ENCODE measurements at regions not wholly inside any gene's neighbourhood (a gene's known extent, or its start where the extent isn't known, plus 50 kb on each side); places are given as distances from the start of the nearest gene placed in this dataset.

DNA sequence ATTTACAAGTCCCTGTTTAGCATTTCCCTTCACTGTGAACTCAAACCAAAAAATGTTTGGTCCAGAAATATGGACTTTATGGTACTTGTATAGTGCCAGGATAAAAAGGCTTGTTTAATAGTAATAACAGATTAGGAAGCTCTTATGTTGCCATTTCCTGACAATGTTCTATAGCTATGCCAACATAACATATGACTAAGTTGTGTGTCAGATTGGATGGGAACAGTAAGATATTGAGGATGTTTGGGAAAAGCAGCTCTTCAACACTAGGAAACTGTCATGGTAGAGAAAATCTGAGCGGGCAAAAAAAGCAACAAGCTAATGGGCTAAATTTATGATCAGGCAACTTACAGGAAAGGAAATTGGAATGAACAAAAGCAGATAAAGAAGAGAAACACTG lies 287.1 kb upstream of the ADGRL4 start (continued):
- TF ChIP-seq, protein P1, sequence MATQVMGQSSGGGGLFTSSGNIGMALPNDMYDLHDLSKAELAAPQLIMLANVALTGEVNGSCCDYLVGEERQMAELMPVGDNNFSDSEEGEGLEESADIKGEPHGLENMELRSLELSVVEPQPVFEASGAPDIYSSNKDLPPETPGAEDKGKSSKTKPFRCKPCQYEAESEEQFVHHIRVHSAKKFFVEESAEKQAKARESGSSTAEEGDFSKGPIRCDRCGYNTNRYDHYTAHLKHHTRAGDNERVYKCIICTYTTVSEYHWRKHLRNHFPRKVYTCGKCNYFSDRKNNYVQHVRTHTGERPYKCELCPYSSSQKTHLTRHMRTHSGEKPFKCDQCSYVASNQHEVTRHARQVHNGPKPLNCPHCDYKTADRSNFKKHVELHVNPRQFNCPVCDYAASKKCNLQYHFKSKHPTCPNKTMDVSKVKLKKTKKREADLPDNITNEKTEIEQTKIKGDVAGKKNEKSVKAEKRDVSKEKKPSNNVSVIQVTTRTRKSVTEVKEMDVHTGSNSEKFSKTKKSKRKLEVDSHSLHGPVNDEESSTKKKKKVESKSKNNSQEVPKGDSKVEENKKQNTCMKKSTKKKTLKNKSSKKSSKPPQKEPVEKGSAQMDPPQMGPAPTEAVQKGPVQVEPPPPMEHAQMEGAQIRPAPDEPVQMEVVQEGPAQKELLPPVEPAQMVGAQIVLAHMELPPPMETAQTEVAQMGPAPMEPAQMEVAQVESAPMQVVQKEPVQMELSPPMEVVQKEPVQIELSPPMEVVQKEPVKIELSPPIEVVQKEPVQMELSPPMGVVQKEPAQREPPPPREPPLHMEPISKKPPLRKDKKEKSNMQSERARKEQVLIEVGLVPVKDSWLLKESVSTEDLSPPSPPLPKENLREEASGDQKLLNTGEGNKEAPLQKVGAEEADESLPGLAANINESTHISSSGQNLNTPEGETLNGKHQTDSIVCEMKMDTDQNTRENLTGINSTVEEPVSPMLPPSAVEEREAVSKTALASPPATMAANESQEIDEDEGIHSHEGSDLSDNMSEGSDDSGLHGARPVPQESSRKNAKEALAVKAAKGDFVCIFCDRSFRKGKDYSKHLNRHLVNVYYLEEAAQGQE (IDR thresholded peaks at IDR 0.05), result no peak

DNA sequence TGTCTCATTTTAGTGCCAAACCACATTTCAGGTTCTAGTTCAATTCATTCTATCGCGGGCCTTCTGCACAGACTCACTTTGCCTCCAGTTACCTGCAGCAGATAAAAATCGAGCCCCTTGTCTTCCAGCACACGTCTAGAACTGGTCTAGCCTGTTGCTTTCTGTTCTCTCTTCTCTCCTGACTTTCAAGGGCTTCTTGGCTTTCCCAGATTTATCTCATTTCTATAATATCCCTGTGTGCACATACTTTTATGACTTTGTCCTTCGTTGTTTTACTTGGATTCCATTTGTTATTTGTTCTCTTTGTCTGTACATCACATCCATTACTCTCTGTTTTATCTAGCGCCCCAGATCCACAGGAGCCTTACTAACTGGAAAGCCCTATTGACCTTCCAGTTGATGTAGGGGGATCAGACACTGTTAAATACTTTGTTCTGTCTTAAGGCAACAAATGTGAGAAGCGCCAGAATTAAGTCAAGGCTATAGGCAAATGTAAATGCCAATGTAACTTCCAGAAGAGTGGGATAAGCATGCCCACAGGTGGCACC lies 284.5 kb upstream of the ADGRL4 start:
- no peaks in the 10 kb centered on the region for H3K9me3 ChIP-seq (ENCODE audit: control insufficient read depth in 4 of 4, low read length in 3 of 4)
- no peaks in the 10 kb centered on the region for H3K36me3 ChIP-seq (ENCODE audit: control insufficient read depth in 4 of 4, insufficient read depth in 3 of 4, low read depth in 1 of 4, low read length in 3 of 4)
- H3K9ac ChIP-seq (ENCODE audit: low read depth in 1 of 2, low read length in 2 of 2), result no peak overlapping the region
- DNase-seq (ENCODE audit: low spot score), result no peak
- H3K4me1 ChIP-seq (ENCODE audit: control insufficient read depth in 4 of 4, insufficient read depth in 4 of 4, low read length in 3 of 4), result no peaks in the 10 kb centered on the region
- peaks cover 0 to 3% (median 0%) of the 10 kb centered on the region in 4 donors for H3K27me3 ChIP-seq (ENCODE audit: control insufficient read depth in 4 of 4, insufficient read depth in 4 of 4, low read length in 3 of 4)
- 75% methylated on average over 7 of the region's 7 CpGs for WGBS
- TF ChIP-seq, protein P2, sequence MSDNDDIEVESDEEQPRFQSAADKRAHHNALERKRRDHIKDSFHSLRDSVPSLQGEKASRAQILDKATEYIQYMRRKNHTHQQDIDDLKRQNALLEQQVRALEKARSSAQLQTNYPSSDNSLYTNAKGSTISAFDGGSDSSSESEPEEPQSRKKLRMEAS (IDR thresholded peaks at IDR 0.05), result no peak
- no peak for TF ChIP-seq GABPA (IDR thresholded peaks at IDR 0.05 in 1 of 2, conservative IDR thresholded peaks at IDR 0.05 in 1 of 2)
- no peak for TF ChIP-seq YY1 (IDR thresholded peaks at IDR 0.05)
- TF ChIP-seq HNF4G (IDR thresholded peaks at IDR 0.05), result no peak
- TF ChIP-seq FOXA2 (IDR thresholded peaks at IDR 0.05), result no peak
- no peak for TF ChIP-seq SP1 (IDR thresholded peaks at IDR 0.05)
- TF ChIP-seq, protein P3, sequence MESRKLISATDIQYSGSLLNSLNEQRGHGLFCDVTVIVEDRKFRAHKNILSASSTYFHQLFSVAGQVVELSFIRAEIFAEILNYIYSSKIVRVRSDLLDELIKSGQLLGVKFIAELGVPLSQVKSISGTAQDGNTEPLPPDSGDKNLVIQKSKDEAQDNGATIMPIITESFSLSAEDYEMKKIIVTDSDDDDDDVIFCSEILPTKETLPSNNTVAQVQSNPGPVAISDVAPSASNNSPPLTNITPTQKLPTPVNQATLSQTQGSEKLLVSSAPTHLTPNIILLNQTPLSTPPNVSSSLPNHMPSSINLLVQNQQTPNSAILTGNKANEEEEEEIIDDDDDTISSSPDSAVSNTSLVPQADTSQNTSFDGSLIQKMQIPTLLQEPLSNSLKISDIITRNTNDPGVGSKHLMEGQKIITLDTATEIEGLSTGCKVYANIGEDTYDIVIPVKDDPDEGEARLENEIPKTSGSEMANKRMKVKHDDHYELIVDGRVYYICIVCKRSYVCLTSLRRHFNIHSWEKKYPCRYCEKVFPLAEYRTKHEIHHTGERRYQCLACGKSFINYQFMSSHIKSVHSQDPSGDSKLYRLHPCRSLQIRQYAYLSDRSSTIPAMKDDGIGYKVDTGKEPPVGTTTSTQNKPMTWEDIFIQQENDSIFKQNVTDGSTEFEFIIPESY (IDR thresholded peaks at IDR 0.05), result no peak
- no peak for TF ChIP-seq HNF4A (conservative IDR thresholded peaks at IDR 0.05)
- no peak for TF ChIP-seq RAD21 (IDR thresholded peaks at IDR 0.05)
- no peak for TF ChIP-seq RXRA (IDR thresholded peaks at IDR 0.05)
- TF ChIP-seq NR2F2 (IDR thresholded peaks at IDR 0.05), result no peak
- no peak for TF ChIP-seq TAF1 (conservative IDR thresholded peaks at IDR 0.05)
- TF ChIP-seq JUND (IDR thresholded peaks at IDR 0.05), result no peak
- no peak overlapping the region for H3K4me3 ChIP-seq (ENCODE audit: low read depth in 1 of 3, low read length in 3 of 3)
- no peak overlapping the region for H3K27ac ChIP-seq (ENCODE audit: low read depth in 1 of 2, low read length in 2 of 2)

DNA sequence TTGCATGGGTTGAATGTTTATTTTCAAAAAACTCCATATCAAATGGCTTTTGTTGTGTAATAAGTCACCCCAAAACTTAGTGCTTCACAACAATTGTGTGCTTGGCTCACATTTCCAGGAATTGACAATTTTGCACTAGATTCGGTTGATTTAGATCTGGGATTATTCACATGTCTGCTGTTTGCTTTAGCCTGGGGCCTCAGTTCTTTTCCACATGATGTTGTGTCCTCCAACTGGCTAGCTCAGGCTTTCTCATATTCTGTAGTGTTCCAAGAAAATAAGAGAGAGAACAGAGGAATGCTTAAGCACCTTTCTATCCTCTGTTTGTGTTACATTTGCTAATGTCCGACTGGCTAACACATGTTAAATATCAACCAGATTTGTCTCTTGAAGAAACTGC lies 281.5 kb upstream of the ADGRL4 start:
- TF ChIP-seq SP1 (IDR thresholded peaks at IDR 0.05) (no peak), RXRA (IDR thresholded peaks at IDR 0.05) (no peak), HNF4G (IDR thresholded peaks at IDR 0.05) (no peak), FOXA1 (IDR thresholded peaks at IDR 0.05) (no peak), JUND (IDR thresholded peaks at IDR 0.05) (no peak), YY1 (IDR thresholded peaks at IDR 0.05) (no peak)
- TF ChIP-seq, protein P1 (IDR thresholded peaks at IDR 0.05), result no peak
- TF ChIP-seq, protein P4, sequence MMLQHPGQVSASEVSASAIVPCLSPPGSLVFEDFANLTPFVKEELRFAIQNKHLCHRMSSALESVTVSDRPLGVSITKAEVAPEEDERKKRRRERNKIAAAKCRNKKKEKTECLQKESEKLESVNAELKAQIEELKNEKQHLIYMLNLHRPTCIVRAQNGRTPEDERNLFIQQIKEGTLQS (IDR thresholded peaks at IDR 0.05), result no peak
- H3K4me1 ChIP-seq (ENCODE audit: control insufficient read depth in 4 of 4, insufficient read depth in 4 of 4, low read length in 3 of 4), result no peaks in the 10 kb centered on the region
- H3K9ac ChIP-seq (ENCODE audit: low read depth in 1 of 2, low read length in 2 of 2), result no peak overlapping the region
- H3K36me3 ChIP-seq (ENCODE audit: control insufficient read depth in 4 of 4, insufficient read depth in 3 of 4, low read depth in 1 of 4, low read length in 3 of 4), result no peaks in the 10 kb centered on the region
- H3K9me3 ChIP-seq (ENCODE audit: control insufficient read depth in 4 of 4, low read length in 3 of 4), result no peaks in the 10 kb centered on the region
- no peak overlapping the region for H3K4me3 ChIP-seq (ENCODE audit: low read depth in 1 of 3, low read length in 3 of 3)
- H3K27me3 ChIP-seq (ENCODE audit: control insufficient read depth in 4 of 4, insufficient read depth in 4 of 4, low read length in 3 of 4), result no peaks in the 10 kb centered on the region
- WGBS, result 79% methylated on average over 2 of the region's 2 CpGs
- no peak for DNase-seq (ENCODE audit: low spot score)
- no peak overlapping the region for H3K27ac ChIP-seq (ENCODE audit: low read depth in 1 of 2, low read length in 2 of 2)

Data from liver (tissue), 7 donors.